ENCODE measurements at regions not wholly inside any gene's neighbourhood (a gene's known extent, or its start where the extent isn't known, plus 50 kb on each side); places are given as distances from the start of the nearest gene placed in this dataset.

- TF ChIP-seq EZH2 (IDR thresholded peaks at IDR 0.05) (no peak), CTCF (IDR thresholded peaks at IDR 0.05) (no peak)
Measured at GRCh38 chr2:151119374-151119773, 142.3 kb downstream of the RBM43 start.
